Hepatocyte (in vitro differentiated cells): ENCODE measurements at regions not wholly inside any gene's neighbourhood (a gene's known extent, or its start where the extent isn't known, plus 50 kb on each side); places are given as distances from the start of the nearest gene placed in this dataset.

ENCODE experiments used
- CTCF ChIP-seq: fragments of 200-600 bp; sonication (generic); IDR thresholded peaks from 2 replicates; pipeline ENCODE4 v1.5.1; 2016; ENCODE audit warnings: antibody characterized with exemption, mild to moderate bottlenecking; ENCODE audit not compliant: poor library complexity
- EZH2 ChIP-seq: fragments of 200-600 bp; sonication (generic); IDR thresholded peaks from 2 replicates; pipeline ENCODE4 v1.6.1; 2016; ENCODE audit warnings: antibody characterized with exemption, mild to moderate bottlenecking, borderline replicate concordance
- EZH2phosphoT487 ChIP-seq: fragments of 200-600 bp; sonication (generic); IDR thresholded peaks from one replicate; pipeline ENCODE4 v1.6.1; 2018; ENCODE audit warnings: antibody characterized with exemption, mild to moderate bottlenecking, low read depth, moderate library complexity; ENCODE audit not compliant: unreplicated experiment, severe bottlenecking

GRCh38 chr4:160592258-160592657 is 1489.4 kb downstream of the RAPGEF2 start:
- TF ChIP-seq CTCF (no peak), EZH2 (no peak), EZH2phosphoT487 (no peak)
